Left lung (tissue), 4 donors: ENCODE measurements at regions not wholly inside any gene's neighbourhood (a gene's known extent, or its start where the extent isn't known, plus 50 kb on each side); places are given as distances from the start of the nearest gene placed in this dataset.

Experiments used
- ATAC-seq: fragments of 200-7000 bp; cut with Tn5 transposase; one replicate; pipeline ENCODE4 v1.9.1; 2020; ENCODE audit warnings: moderate library complexity
- DNase-seq, 4 donors: peaks; one replicate each; pipeline ENCODE4 v3.0.0-alpha.2; 2013 to 2020
- H3K27ac ChIP-seq, 2 donors: fragments of 200-600 bp; sonication (generic) in 1 of 2; one replicate each; pipeline versions ENCODE4 v1.5.0 to v1.8.0; 2020 to 2021
- H3K27me3 ChIP-seq, 2 donors: fragments of 200-600 bp; sonication (generic) in 1 of 2; one replicate each; pipeline versions ENCODE4 v1.5.0 to v1.8.0; 2020 to 2021
- H3K36me3 ChIP-seq, 2 donors: fragments of 200-600 bp; sonication (generic) in 1 of 2; one replicate each; pipeline versions ENCODE4 v1.5.0 to v1.8.0; 2020 to 2021
- H3K4me1 ChIP-seq, 2 donors: fragments of 200-600 bp; one replicate each; pipeline ENCODE4 v1.8.0; 2021
- H3K4me3 ChIP-seq, 2 donors: fragments of 200-600 bp; sonication (generic) in 1 of 2; one replicate each; pipeline versions ENCODE4 v1.5.0 to v1.8.0; 2020 to 2021; ENCODE audit warnings: mild to moderate bottlenecking in 1 of 2
- H3K9me3 ChIP-seq, 2 donors: fragments of 200-600 bp; sonication (generic) in 1 of 2; one replicate each; pipeline versions ENCODE4 v1.5.0 to v1.8.0; 2020 to 2021
- intact Hi-C, 2 donors: fragments of 100-400 bp; cut with DNase I; formaldehyde crosslinking; loops; one replicate each; pipeline versions ENCODE4 v1.11.2 to v1.14.2; 2022
- TF ChIP-seq, protein P1 (sequence below), 2 donors: fragments of 200-600 bp; sonication (generic) in 1 of 2; IDR thresholded peaks; one replicate each; pipeline versions ENCODE4 v1.5.0 to v1.8.0; 2021; ENCODE audit warnings: antibody characterized with exemption in 2 of 2
- donor health status: DM: no; HTN: yes; CAD: no.
- donor health status: DM: no; HTN: no; CAD: no.

DNA sequence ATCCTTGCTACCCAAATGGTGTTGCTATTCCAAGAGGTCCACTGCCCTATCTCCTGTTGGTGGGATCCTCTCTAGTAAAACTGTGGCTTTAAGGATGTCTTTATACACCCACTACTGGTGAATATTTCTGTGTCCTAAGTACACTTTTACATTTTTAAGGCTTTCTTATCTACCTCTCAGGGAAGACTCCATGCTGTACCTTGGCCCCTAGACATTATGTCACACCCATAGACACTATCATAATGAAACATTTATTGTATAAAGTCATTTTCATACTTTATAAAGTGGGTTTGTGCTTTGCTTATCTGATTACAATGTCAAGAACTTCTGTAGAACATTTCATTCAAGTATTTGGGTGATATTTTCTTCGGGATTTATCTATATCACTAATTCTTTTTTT is 270.3 kb upstream of the SNX7 start:
- no peaks in the 10 kb centered on the region for H3K27me3 ChIP-seq
- no peaks in the 10 kb centered on the region for H3K9me3 ChIP-seq
- H3K27ac ChIP-seq: no peak overlapping the region
- ATAC-seq (no peak), DNase-seq (no peak)
- H3K36me3 ChIP-seq: no peaks in the 10 kb centered on the region
- intact Hi-C loops: no loop called here
- H3K4me3 ChIP-seq: no peak overlapping the region
- peaks cover 0 to 23% of the 10 kb centered on the region in 2 donors for H3K4me1 ChIP-seq
- TF ChIP-seq, protein P1, sequence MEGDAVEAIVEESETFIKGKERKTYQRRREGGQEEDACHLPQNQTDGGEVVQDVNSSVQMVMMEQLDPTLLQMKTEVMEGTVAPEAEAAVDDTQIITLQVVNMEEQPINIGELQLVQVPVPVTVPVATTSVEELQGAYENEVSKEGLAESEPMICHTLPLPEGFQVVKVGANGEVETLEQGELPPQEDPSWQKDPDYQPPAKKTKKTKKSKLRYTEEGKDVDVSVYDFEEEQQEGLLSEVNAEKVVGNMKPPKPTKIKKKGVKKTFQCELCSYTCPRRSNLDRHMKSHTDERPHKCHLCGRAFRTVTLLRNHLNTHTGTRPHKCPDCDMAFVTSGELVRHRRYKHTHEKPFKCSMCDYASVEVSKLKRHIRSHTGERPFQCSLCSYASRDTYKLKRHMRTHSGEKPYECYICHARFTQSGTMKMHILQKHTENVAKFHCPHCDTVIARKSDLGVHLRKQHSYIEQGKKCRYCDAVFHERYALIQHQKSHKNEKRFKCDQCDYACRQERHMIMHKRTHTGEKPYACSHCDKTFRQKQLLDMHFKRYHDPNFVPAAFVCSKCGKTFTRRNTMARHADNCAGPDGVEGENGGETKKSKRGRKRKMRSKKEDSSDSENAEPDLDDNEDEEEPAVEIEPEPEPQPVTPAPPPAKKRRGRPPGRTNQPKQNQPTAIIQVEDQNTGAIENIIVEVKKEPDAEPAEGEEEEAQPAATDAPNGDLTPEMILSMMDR (IDR thresholded peaks at IDR 0.05): no peak

DNA sequence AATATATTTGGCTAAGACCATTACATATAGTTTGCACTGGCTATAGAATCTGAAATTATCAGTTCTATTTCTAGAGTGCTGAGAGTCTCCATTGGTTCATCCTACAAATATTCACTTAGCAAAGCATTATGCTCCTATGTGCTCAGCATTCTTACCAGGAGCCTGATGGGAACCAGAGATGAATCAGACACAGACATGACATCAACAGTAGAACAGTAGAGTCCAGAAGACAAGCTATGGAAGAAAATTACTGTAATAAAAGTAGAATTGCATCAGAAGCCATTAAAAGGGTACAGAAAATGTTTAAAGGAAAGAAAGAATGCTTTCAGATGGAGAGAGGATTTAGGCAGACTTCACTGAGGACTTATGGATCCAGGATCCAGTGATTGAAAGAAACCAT is 271.7 kb upstream of the SNX7 start:
- ATAC-seq (no peak), DNase-seq (no peak)
- Histone ChIP-seq H3K36me3 (no peaks in the 10 kb centered on the region), H3K27me3 (no peaks in the 10 kb centered on the region), H3K4me1 (peaks cover 0 to 23% of the 10 kb centered on the region in 2 donors), H3K27ac (no peak overlapping the region), H3K4me3 (no peak overlapping the region), H3K9me3 (no peaks in the 10 kb centered on the region)
- TF ChIP-seq, protein P1 (IDR thresholded peaks at IDR 0.05): no peak
- intact Hi-C loops: no loop called here

DNA sequence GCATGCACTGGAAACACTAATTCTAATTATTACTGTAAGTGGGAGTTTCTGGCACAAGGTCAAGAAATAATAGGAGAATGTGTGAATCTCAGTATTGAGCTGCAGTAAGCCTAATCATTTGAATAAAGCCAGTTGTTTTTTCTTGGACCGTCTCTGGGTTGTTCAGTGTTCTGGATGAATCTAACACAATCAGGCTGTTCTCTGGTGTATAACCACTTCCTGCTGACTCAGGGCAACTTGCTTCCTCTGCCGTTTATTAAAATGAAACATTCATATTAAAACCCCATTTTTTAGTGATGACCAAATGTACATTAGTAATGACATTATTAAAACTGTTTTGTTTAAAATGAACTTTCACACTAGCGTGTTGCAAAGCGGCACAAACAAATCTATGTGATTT is 273.1 kb upstream of the SNX7 start:
- Histone ChIP-seq H3K9me3 (no peaks in the 10 kb centered on the region), H3K27me3 (no peaks in the 10 kb centered on the region), H3K4me1 (peaks cover 0 to 23% of the 10 kb centered on the region in 2 donors), H3K36me3 (no peaks in the 10 kb centered on the region), H3K27ac (peak overlapping the region; percentile 23 to 34), H3K4me3 (no peak overlapping the region)
- intact Hi-C loops: no loop called here
- DNase-seq: peak in 2 of 4 donors; percentile 28 to 54
- TF ChIP-seq, protein P1 (IDR thresholded peaks at IDR 0.05): no peak
- peak; percentile 83 for ATAC-seq

DNA sequence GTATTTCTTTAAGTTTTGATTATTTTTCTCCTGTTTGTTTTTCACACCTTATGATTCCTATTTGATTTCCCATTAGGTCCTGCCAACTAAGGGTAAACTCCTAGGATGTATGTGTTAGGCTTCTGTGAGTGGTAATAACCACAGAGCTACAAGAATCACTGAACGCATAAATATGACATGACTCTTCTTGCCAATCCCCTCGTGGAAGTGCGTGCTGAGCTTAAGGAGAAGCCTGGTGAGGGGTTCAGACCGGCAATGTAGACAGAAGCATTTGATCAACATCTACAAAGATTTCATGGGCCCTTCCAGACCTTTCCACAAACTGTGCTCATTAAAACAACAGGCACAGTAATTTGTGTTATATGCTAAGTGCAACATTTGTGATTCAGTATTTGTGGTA is 273.8 kb upstream of the SNX7 start:
- TF ChIP-seq, protein P1 (IDR thresholded peaks at IDR 0.05): no peak
- no peaks in the 10 kb centered on the region for H3K36me3 ChIP-seq
- ATAC-seq (no peak), DNase-seq (no peak)
- H3K27ac ChIP-seq: peak overlapping the region; percentile 23 to 34
- no peaks in the 10 kb centered on the region for H3K27me3 ChIP-seq
- H3K4me3 ChIP-seq: no peak overlapping the region
- H3K9me3 ChIP-seq: no peaks in the 10 kb centered on the region
- intact Hi-C loops: no loop called here
- peaks cover 0 to 23% of the 10 kb centered on the region in 2 donors for H3K4me1 ChIP-seq

DNA sequence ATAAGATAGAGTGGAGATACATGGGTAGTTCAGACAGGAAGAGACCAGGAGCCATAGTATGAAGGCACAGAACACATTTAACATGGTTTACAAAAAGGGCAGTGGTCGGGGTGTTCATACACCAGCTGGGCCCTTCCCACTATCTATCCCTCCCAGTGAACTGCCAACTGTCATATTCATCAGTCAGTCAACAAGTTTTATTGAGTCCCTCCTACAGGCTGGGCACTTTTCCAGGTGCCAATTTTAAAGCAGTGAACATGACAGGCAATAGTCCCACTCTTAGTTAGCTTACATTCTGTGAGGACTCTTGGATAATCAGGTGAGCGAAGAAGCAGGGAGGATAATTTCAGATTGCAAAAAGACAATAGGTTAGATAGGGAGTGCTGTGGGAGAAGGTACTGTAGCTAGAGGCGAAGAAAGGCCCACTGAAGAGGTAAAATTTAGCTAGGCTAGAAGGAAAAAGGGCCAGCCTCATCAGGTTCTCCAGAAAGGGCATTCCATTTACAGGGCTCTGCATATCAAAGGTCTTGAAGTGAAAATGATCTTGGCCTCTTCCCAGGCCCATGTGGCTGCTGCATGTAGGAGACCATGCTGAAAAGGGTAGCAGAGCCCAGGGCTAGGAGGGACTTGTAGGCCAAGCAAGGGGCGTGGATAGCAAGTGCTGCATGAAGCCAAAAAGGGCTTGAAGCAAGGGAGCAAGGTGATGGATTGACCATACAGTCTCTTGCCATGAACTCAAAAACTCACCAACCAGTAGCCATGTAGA is 274.7 kb upstream of the SNX7 start:
- H3K4me3 ChIP-seq: no peak overlapping the region
- H3K27ac ChIP-seq: no peak overlapping the region
- H3K9me3 ChIP-seq: no peaks in the 10 kb centered on the region
- H3K4me1 ChIP-seq: peaks cover 0 to 23% of the 10 kb centered on the region in 2 donors
- TF ChIP-seq, protein P1 (IDR thresholded peaks at IDR 0.05): no peak
- no peak for ATAC-seq
- no peaks in the 10 kb centered on the region for H3K36me3 ChIP-seq
- intact Hi-C loops: no loop called here
- no peaks in the 10 kb centered on the region for H3K27me3 ChIP-seq
- DNase-seq: no peak
